ENCODE measurements at regions not wholly inside any gene's neighbourhood (a gene's known extent, or its start where the extent isn't known, plus 50 kb on each side); places are given as distances from the start of the nearest gene placed in this dataset.

GRCh38 chrX:125533352-125533751, 213.7 kb downstream of the TEX13C start:
- no peak for TF ChIP-seq POLR2A (IDR thresholded peaks at IDR 0.05)
- no peak for TF ChIP-seq CTCF (IDR thresholded peaks at IDR 0.05)
